ENCODE measurements at regions not wholly inside any gene's neighbourhood (a gene's known extent, or its start where the extent isn't known, plus 50 kb on each side); places are given as distances from the start of the nearest gene placed in this dataset.

DNA sequence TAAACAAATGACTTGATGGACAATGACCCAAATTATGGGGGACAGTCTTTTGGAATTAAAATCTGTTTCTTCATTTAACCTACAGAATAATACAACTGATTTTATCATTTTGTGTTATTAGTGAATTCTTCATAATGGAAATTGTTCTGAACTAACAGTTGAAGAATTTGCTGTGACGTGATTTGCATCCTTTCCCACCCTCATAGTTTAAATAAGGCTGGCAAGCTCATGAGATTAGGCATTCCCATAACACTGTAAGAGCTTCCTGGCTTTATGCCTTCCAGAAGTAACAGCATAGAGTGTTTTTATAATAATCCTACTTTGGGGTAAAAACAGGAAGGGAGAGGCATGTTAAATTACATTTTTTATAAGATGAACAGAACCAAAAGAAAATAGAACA is 95.7 kb downstream of the ATP6V1G3 start:
- Histone ChIP-seq H3K27ac (ENCODE audit: low read length) (no peak overlapping the region), H3K27me3 (ENCODE audit: low read depth, low read length) (no peaks in the 10 kb centered on the region), H3K79me2 (ENCODE audit: low read length) (no peaks in the 10 kb centered on the region), H3K4me1 (ENCODE audit: low read length) (peaks cover under 1% of the 10 kb centered on the region), H3K4me3 (ENCODE audit: low read length) (no peak overlapping the region), H3K9me3 (ENCODE audit: insufficient read depth, low read length) (no peaks in the 10 kb centered on the region), H4K20me1 (ENCODE audit: insufficient read depth, low read length) (no peaks in the 10 kb centered on the region), H3K9ac (ENCODE audit: low read length) (no peak overlapping the region), H3K4me2 (ENCODE audit: low read length) (no peak overlapping the region), H2AFZ (ENCODE audit: low read depth, low read length) (no peak overlapping the region), H3K36me3 (replicated peaks; ENCODE audit: low read depth, low read length) (no peaks in the 10 kb centered on the region)
- TF ChIP-seq CTCF (IDR thresholded peaks at IDR 0.05; ENCODE audit: low read depth, low read length) = no peak
- TF ChIP-seq EZH2phosphoT487 (IDR thresholded peaks at IDR 0.05; ENCODE audit: low read depth) = no peak

DNA sequence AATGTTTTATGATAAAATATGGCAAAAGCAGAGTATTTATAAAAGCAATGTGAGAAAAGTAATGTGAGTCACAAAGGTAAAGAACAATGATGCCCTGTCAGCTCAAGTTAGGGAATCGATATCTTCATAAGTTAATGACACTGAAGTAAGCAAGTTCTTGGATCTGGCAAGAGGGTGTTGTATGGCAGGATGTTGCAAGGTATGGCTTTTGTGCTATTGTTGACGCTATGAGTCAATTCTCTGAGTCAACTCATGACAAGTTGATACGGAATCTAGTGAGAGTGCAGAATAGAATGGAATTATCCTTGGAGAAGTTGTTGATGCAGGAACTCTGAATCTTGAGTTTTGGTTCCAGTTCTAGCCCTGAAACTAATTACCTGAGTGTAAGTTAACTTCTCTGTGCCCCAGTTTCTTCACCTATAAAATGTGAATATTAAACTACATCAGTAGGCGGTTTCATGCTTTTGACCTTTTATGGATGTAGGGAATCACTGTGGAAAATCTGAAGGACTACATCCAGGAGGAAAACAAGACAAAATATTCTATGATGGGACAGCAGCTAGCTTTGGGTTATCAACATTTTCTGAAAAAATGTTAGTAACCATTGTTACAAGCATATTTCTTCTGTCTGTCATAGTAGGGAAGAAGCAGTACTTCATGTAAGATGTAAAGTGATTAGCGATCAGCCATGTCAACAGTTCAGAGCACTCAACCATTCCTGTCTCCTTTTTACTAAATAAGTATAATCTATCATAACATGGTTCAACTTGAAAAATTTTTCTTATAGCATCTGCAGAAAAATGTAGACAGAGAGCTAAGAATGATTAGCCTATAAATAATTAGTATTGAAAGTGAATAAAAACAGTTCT is 96.9 kb downstream of the ATP6V1G3 start:
- H3K4me3 ChIP-seq (ENCODE audit: low read length) = no peak overlapping the region
- H2AFZ ChIP-seq (ENCODE audit: low read depth, low read length) = no peak overlapping the region
- H3K36me3 ChIP-seq (replicated peaks; ENCODE audit: low read depth, low read length) = no peaks in the 10 kb centered on the region
- H3K27me3 ChIP-seq (ENCODE audit: low read depth, low read length) = no peaks in the 10 kb centered on the region
- no peaks in the 10 kb centered on the region for H3K9me3 ChIP-seq (ENCODE audit: insufficient read depth, low read length)
- no peak for TF ChIP-seq CTCF (IDR thresholded peaks at IDR 0.05; ENCODE audit: low read depth, low read length)
- TF ChIP-seq EZH2phosphoT487 (IDR thresholded peaks at IDR 0.05; ENCODE audit: low read depth) = no peak
- H3K79me2 ChIP-seq (ENCODE audit: low read length) = no peaks in the 10 kb centered on the region
- no peaks in the 10 kb centered on the region for H4K20me1 ChIP-seq (ENCODE audit: insufficient read depth, low read length)
- no peak overlapping the region for H3K27ac ChIP-seq (ENCODE audit: low read length)
- no peak overlapping the region for H3K9ac ChIP-seq (ENCODE audit: low read length)
- no peak overlapping the region for H3K4me2 ChIP-seq (ENCODE audit: low read length)
- H3K4me1 ChIP-seq (ENCODE audit: low read length) = peaks cover 11% of the 10 kb centered on the region

DNA sequence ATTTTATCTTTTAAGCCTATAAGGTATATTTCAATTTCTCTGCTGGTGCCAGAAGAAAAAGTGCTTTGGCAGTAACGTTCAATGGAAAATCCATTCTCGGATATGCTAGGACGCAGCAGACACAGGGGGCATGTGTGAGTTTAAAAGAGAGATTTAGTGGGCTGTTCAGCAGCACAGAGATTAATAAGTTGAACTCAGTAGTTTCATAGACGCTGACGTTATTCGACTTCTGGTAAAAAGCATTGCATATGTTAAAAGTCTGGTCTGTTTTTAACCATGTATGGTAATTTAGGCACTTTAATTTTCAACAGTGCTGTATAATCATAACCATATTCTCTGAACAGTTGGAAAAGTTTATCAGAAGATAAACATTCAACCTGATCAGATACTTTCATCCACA is 99.6 kb downstream of the ATP6V1G3 start:
- TF ChIP-seq EZH2phosphoT487 (IDR thresholded peaks at IDR 0.05; ENCODE audit: low read depth) (no peak), CTCF (IDR thresholded peaks at IDR 0.05; ENCODE audit: low read depth, low read length) (no peak)

DNA sequence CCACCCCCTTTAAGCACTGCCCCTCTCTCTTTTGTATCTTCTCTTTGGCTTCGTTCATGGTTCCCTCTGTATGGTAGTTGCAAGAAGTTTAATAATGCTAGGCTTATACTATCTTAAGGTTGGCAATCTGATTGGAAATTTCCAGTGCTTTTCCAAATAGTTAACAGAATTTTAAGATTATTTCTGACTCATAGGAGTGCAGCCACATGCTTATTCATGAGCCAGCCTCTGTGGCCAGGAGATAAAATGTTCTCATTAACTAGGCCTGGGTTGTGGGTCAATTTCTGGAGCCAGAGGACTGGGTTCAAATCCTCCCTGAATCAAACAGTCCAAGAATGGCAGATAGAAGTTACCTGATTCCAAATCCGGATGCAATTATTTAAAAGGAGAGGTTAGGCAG is 103.1 kb downstream of the ATP6V1G3 start:
- Histone ChIP-seq H3K4me3 (ENCODE audit: low read length) (no peak overlapping the region), H3K27ac (ENCODE audit: low read length) (no peak overlapping the region), H2AFZ (ENCODE audit: low read depth, low read length) (no peak overlapping the region), H3K9ac (ENCODE audit: low read length) (no peak overlapping the region), H3K36me3 (replicated peaks; ENCODE audit: low read depth, low read length) (no peaks in the 10 kb centered on the region), H3K79me2 (ENCODE audit: low read length) (no peaks in the 10 kb centered on the region), H3K27me3 (ENCODE audit: low read depth, low read length) (no peaks in the 10 kb centered on the region), H3K9me3 (ENCODE audit: insufficient read depth, low read length) (no peaks in the 10 kb centered on the region), H4K20me1 (ENCODE audit: insufficient read depth, low read length) (no peaks in the 10 kb centered on the region), H3K4me2 (ENCODE audit: low read length) (no peak overlapping the region), H3K4me1 (ENCODE audit: low read length) (peaks cover 11% of the 10 kb centered on the region)
- TF ChIP-seq EZH2phosphoT487 (IDR thresholded peaks at IDR 0.05; ENCODE audit: low read depth) (no peak), CTCF (IDR thresholded peaks at IDR 0.05; ENCODE audit: low read depth, low read length) (no peak)

More for the DNA sequence above, 99.6 kb downstream of the ATP6V1G3 start:
- Histone ChIP-seq H3K27ac (ENCODE audit: low read length) (no peak overlapping the region), H3K9me3 (ENCODE audit: insufficient read depth, low read length) (no peaks in the 10 kb centered on the region), H4K20me1 (ENCODE audit: insufficient read depth, low read length) (no peaks in the 10 kb centered on the region), H3K4me2 (ENCODE audit: low read length) (no peak overlapping the region), H3K4me1 (ENCODE audit: low read length) (peaks cover 11% of the 10 kb centered on the region), H3K9ac (ENCODE audit: low read length) (no peak overlapping the region), H3K27me3 (ENCODE audit: low read depth, low read length) (no peaks in the 10 kb centered on the region), H3K79me2 (ENCODE audit: low read length) (no peaks in the 10 kb centered on the region), H3K36me3 (replicated peaks; ENCODE audit: low read depth, low read length) (no peaks in the 10 kb centered on the region), H3K4me3 (ENCODE audit: low read length) (no peak overlapping the region), H2AFZ (ENCODE audit: low read depth, low read length) (no peak overlapping the region)

Measured in OCI-LY3 (cell line).